ENCODE measurements at regions not wholly inside any gene's neighbourhood (a gene's known extent, or its start where the extent isn't known, plus 50 kb on each side); places are given as distances from the start of the nearest gene placed in this dataset.
"Not testable (repeated sequence)": the region's sequence is repeated elsewhere in the genome, so short reads cannot be mapped to it uniquely, and the experiment has no call there.

- TF ChIP-seq CTCF (IDR thresholded peaks at IDR 0.05; ENCODE audit: low read depth, low read length) = no peak
Measured at GRCh38 chr7:65285906-65286864, 87.5 kb upstream of the ZNF92 start.

GRCh38 chr7:65285241-65285640, 88.4 kb upstream of the ZNF92 start:
- H3K4me3 ChIP-seq (ENCODE audit: low read depth, low read length); H3K9me3 ChIP-seq (ENCODE audit: control insufficient read depth, insufficient read depth, low read length); H3K27ac ChIP-seq (ENCODE audit: low read depth, low read length); POLR2A ChIA-PET; H3K27me3 ChIP-seq (ENCODE audit: control insufficient read depth, insufficient read depth, low read length); DNase-seq (ENCODE audit: low read depth, low spot score): not testable (repeated sequence)
- CTCF ChIA-PET = interaction anchor here (1.6 kb wide), 1 partner anchor 23 kb away, joined by 5 read pairs; no protein-coding TSS in a partner anchor

More at GRCh38 chr7:65285906-65286864, 87.5 kb upstream of the ZNF92 start:
- H3K27me3 ChIP-seq (ENCODE audit: control insufficient read depth, insufficient read depth, low read length) = no peaks in the 10 kb centered on the region
- DNase-seq (ENCODE audit: low read depth, low spot score) = no peak
- H3K9me3 ChIP-seq (ENCODE audit: control insufficient read depth, insufficient read depth, low read length) = no peaks in the 10 kb centered on the region
- no peak overlapping the region for H3K4me3 ChIP-seq (ENCODE audit: low read depth, low read length)
- no peak overlapping the region for H3K27ac ChIP-seq (ENCODE audit: low read depth, low read length)
- ChIA-PET POLR2A (no interaction called here), CTCF (interaction anchor here (0.6 to 1.6 kb wide), 2 partner anchors 8 to 22 kb away, joined by 3 to 5 read pairs; no protein-coding TSS in a partner anchor)

- no peak overlapping the region for H3K27ac ChIP-seq (ENCODE audit: low read depth, low read length)
- CTCF ChIA-PET = no interaction called here
- POLR2A ChIA-PET = no interaction called here
Measured at GRCh38 chr7:65279795-65280194, 93.9 kb upstream of the ZNF92 start.

GRCh38 chr7:65276822-65277221, 96.8 kb upstream of the ZNF92 start:
- POLR2A ChIA-PET = no interaction called here
- H3K4me3 ChIP-seq (ENCODE audit: low read depth, low read length) = no peak overlapping the region
- no peak for TF ChIP-seq CTCF (IDR thresholded peaks at IDR 0.05; ENCODE audit: low read depth, low read length)
- no peaks in the 10 kb centered on the region for H3K27me3 ChIP-seq (ENCODE audit: control insufficient read depth, insufficient read depth, low read length)
- DNase-seq (ENCODE audit: low read depth, low spot score) = no peak
- CTCF ChIA-PET = no interaction called here
- H3K27ac ChIP-seq (ENCODE audit: low read depth, low read length) = no peak overlapping the region
- no peaks in the 10 kb centered on the region for H3K9me3 ChIP-seq (ENCODE audit: control insufficient read depth, insufficient read depth, low read length)

More at GRCh38 chr7:65279795-65280194, 93.9 kb upstream of the ZNF92 start:
- DNase-seq (ENCODE audit: low read depth, low spot score) = no peak
- no peaks in the 10 kb centered on the region for H3K9me3 ChIP-seq (ENCODE audit: control insufficient read depth, insufficient read depth, low read length)
- no peak for TF ChIP-seq CTCF (IDR thresholded peaks at IDR 0.05; ENCODE audit: low read depth, low read length)
- H3K27me3 ChIP-seq (ENCODE audit: control insufficient read depth, insufficient read depth, low read length) = no peaks in the 10 kb centered on the region
- no peak overlapping the region for H3K4me3 ChIP-seq (ENCODE audit: low read depth, low read length)

- POLR2A ChIA-PET; H3K9me3 ChIP-seq (ENCODE audit: control insufficient read depth, insufficient read depth, low read length); CTCF ChIA-PET; H3K27me3 ChIP-seq (ENCODE audit: control insufficient read depth, insufficient read depth, low read length); H3K27ac ChIP-seq (ENCODE audit: low read depth, low read length); H3K4me3 ChIP-seq (ENCODE audit: low read depth, low read length); DNase-seq (ENCODE audit: low read depth, low spot score): not testable (repeated sequence)
Measured at GRCh38 chr7:65271502-65271901, 102.2 kb upstream of the ZNF92 start.

Data from AG04450 (cell line).